Neural cell (in vitro differentiated cells): ENCODE measurements at regions not wholly inside any gene's neighbourhood (a gene's known extent, or its start where the extent isn't known, plus 50 kb on each side); places are given as distances from the start of the nearest gene placed in this dataset.

ENCODE experiments used
- H2AFZ ChIP-seq: fragments of 200-600, 300-800 bp; sonication (generic), shearing (Covaris generic); 2 replicates; pipeline ENCODE4 v1.6.0; 2014; ENCODE audit warnings: low read depth, mild to moderate bottlenecking, antibody characterized with exemption, low read length, moderate library complexity
- H3F3A ChIP-seq: fragments of 200-600 bp; shearing (Covaris generic); 2 replicates; pipeline ENCODE4 v1.6.1; 2016; ENCODE audit warnings: mild to moderate bottlenecking, moderate library complexity, mixed read lengths, antibody characterized with exemption, low read length; ENCODE audit not compliant: insufficient read depth, poor library complexity, severe bottlenecking
- H3K27ac ChIP-seq: fragments of 200-600, 300-800 bp; sonication (generic), shearing (Covaris generic); 2 replicates; pipeline ENCODE4 v1.5.1; 2014; ENCODE audit warnings: mild to moderate bottlenecking, low read length, moderate library complexity
- H3K27me3 ChIP-seq: fragments of 300-800, 200-600 bp; sonication (generic), shearing (Covaris generic); 2 replicates; pipeline ENCODE4 v1.6.0; 2014; ENCODE audit warnings: mild to moderate bottlenecking, low read depth, low read length, moderate library complexity; ENCODE audit not compliant: insufficient read depth
- H3K36me3 ChIP-seq: fragments of 300-800, 200-600 bp; sonication (generic), shearing (Covaris generic); 2 replicates; pipeline ENCODE4 v1.5.1; 2014; ENCODE audit warnings: mild to moderate bottlenecking, antibody characterized with exemption, low read length, moderate library complexity; ENCODE audit not compliant: insufficient read depth
- H3K4me2 ChIP-seq: fragments of 300-800, 200-600 bp; sonication (generic), shearing (Covaris generic); 2 replicates; pipeline ENCODE4 v1.6.0; 2014; ENCODE audit warnings: mild to moderate bottlenecking, low read length
- H3K4me3 ChIP-seq: fragments of 300-800, 200-600 bp; sonication (generic), shearing (Covaris generic); 2 replicates; pipeline ENCODE4 v1.5.1; 2014; ENCODE audit warnings: mild to moderate bottlenecking, low read length, moderate library complexity
- H3K79me2 ChIP-seq: fragments of 200-600 bp; shearing (Covaris generic); replicated peaks from 2 replicates; pipeline ENCODE4 v1.6.0; 2014; ENCODE audit warnings: mild to moderate bottlenecking, low read length, moderate library complexity; ENCODE audit not compliant: insufficient read depth
- H3K9ac ChIP-seq: fragments of 300-800, 200-600 bp; sonication (generic), shearing (Covaris generic); 2 replicates; pipeline ENCODE4 v1.6.1; 2016; ENCODE audit warnings: mild to moderate bottlenecking, low read length, mixed read lengths
- H3K9me2 ChIP-seq: fragments of 200-600 bp; shearing (Covaris generic); 2 replicates; pipeline ENCODE4 v1.6.1; 2016; ENCODE audit warnings: mild to moderate bottlenecking, low read length, mixed read lengths; ENCODE audit not compliant: insufficient read depth
- H3K9me3 ChIP-seq: fragments of 200-600, 300-800 bp; sonication (generic), shearing (Covaris generic); 2 replicates; pipeline ENCODE4 v1.6.1; 2016; ENCODE audit warnings: mild to moderate bottlenecking, mixed run types, low read length, moderate library complexity, mixed read lengths
- H4K20me1 ChIP-seq: fragments of 200-600 bp; shearing (Covaris generic); 2 replicates; pipeline ENCODE4 v1.6.1; 2016; ENCODE audit warnings: mild to moderate bottlenecking, mixed run types; ENCODE audit not compliant: insufficient read depth
- EP300 ChIP-seq: fragments of 450-650 bp; conservative IDR thresholded peaks from 2 replicates; pipeline ENCODE4 v1.6.1; 2014; ENCODE audit warnings: antibody characterized with exemption, mild to moderate bottlenecking, moderate library complexity; ENCODE audit not compliant: poor library complexity, severe bottlenecking
- EZH2 ChIP-seq: fragments of 200-600, 300-800 bp; shearing (Covaris generic), sonication (generic); IDR thresholded peaks from 2 replicates; pipeline ENCODE4 v1.6.1; 2014; ENCODE audit warnings: antibody characterized with exemption, low read length, borderline replicate concordance, mild to moderate bottlenecking; ENCODE audit not compliant: insufficient read depth, poor library complexity, severe bottlenecking
- MXI1 ChIP-seq: fragments of 450-650 bp; conservative IDR thresholded peaks from 2 replicates; pipeline ENCODE4 v1.6.1; 2014; ENCODE audit warnings: antibody characterized with exemption, mild to moderate bottlenecking; ENCODE audit not compliant: poor library complexity, severe bottlenecking
- POLR2AphosphoS5 ChIP-seq: IDR thresholded peaks from 2 replicates; pipeline ENCODE4 v1.6.1; 2012
- RAD21 ChIP-seq: fragments of 450-650 bp; conservative IDR thresholded peaks from 2 replicates; pipeline ENCODE4 v1.6.1; 2014; ENCODE audit warnings: antibody characterized with exemption, mild to moderate bottlenecking, moderate library complexity
- REST ChIP-seq: IDR thresholded peaks from 2 replicates; pipeline ENCODE4 v1.6.1; 2012; ENCODE audit warnings: borderline replicate concordance
- SMC3 ChIP-seq: fragments of 450-650 bp; conservative IDR thresholded peaks from 2 replicates; pipeline ENCODE4 v1.6.1; 2014; ENCODE audit warnings: antibody characterized with exemption, mild to moderate bottlenecking, moderate library complexity; ENCODE audit not compliant: poor library complexity
- TAF1 ChIP-seq: IDR thresholded peaks from 2 replicates; pipeline ENCODE4 v1.6.1; 2012; ENCODE audit warnings: low read depth
- TF ChIP-seq, protein P1 (sequence below): fragments of 450-650 bp; IDR thresholded peaks from 2 replicates; pipeline ENCODE4 v1.5.1; 2014; ENCODE audit warnings: antibody characterized with exemption, mild to moderate bottlenecking, moderate library complexity; ENCODE audit not compliant: poor library complexity, severe bottlenecking

DNA sequence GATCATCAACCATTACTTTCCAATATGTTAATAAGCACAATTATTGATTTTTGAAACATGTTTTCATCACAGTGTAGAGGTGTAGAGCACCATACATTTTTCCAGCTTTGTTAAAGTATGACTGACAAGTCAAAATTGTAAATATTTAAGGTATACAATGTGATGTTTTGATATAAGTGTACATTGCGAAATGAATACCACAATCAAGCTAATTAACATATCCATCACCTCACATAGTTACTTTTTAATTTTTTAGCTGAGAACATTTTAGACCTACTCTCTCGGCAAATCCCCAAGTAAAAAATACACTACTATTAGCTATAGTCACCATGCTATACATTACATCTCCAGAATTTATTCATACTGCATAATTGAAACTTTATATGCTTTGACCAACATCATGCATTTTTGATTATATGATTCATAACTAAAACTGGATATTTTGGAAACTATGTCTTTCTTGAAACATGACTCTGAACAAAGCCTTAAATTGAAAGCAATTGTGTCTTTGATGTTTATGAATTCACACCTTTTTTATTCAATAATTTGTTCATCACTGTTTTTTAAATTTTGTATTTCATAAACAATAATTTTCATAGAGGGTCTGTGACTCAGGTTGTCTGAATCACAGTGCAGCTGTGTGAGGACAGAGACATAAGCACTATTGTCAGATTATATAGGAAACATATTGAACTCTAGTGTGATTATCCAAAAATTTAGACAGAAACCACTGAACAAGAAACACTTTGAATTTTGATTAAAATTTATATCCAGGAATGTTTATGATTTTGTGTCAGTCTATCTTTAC lies 486.1 kb downstream of the SEMA3D start:
- H3K4me2 ChIP-seq, result no peak overlapping the region
- H3K9ac ChIP-seq, result no peak overlapping the region
- H3K79me2 ChIP-seq, result no peaks in the 10 kb centered on the region

DNA sequence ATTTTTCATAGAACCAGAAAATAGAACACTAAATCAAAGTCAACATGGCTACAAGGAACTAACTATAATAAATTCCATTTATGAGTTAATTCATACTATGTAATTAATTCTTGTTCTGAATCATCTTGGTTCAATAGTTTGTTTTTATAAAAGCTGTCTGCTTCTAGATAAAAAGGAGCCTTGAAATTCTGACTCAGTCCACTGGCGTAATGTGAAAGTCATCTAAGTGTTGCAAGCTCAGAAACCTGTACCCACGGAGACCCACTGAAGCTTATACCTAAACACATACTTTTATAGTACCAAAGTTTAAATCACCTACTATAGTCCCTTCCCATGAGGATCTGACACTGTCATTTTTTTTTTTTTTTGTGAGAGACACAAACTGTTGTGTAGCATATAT lies 489.4 kb downstream of the SEMA3D start:
- H3K9me3 ChIP-seq, result no peaks in the 10 kb centered on the region
- no peaks in the 10 kb centered on the region for H3K27me3 ChIP-seq
- H3K79me2 ChIP-seq, result no peaks in the 10 kb centered on the region
- no peak overlapping the region for H3K9ac ChIP-seq
- H3K4me3 ChIP-seq, result no peak overlapping the region
- H3K9me2 ChIP-seq, result no peaks in the 10 kb centered on the region
- no peaks in the 10 kb centered on the region for H4K20me1 ChIP-seq
- no peak overlapping the region for H3K27ac ChIP-seq
- H3K4me2 ChIP-seq, result no peak overlapping the region
- no peaks in the 10 kb centered on the region for H3K36me3 ChIP-seq
- H3F3A ChIP-seq, result no peaks in the 10 kb centered on the region
- H2AFZ ChIP-seq, result no peak overlapping the region
- TF ChIP-seq EP300 (no peak), MXI1 (no peak), RAD21 (no peak), TAF1 (no peak), POLR2AphosphoS5 (no peak), EZH2 (no peak), SMC3 (no peak)
- TF ChIP-seq, protein P1, sequence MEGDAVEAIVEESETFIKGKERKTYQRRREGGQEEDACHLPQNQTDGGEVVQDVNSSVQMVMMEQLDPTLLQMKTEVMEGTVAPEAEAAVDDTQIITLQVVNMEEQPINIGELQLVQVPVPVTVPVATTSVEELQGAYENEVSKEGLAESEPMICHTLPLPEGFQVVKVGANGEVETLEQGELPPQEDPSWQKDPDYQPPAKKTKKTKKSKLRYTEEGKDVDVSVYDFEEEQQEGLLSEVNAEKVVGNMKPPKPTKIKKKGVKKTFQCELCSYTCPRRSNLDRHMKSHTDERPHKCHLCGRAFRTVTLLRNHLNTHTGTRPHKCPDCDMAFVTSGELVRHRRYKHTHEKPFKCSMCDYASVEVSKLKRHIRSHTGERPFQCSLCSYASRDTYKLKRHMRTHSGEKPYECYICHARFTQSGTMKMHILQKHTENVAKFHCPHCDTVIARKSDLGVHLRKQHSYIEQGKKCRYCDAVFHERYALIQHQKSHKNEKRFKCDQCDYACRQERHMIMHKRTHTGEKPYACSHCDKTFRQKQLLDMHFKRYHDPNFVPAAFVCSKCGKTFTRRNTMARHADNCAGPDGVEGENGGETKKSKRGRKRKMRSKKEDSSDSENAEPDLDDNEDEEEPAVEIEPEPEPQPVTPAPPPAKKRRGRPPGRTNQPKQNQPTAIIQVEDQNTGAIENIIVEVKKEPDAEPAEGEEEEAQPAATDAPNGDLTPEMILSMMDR, result no peak

More for the DNA sequence above, 486.1 kb downstream of the SEMA3D start:
- TF ChIP-seq, protein P1, result no peak
- TF ChIP-seq MXI1 (no peak), EP300 (no peak), REST (no peak)
- no peaks in the 10 kb centered on the region for H3F3A ChIP-seq
- no peaks in the 10 kb centered on the region for H3K9me2 ChIP-seq
- H3K36me3 ChIP-seq, result no peaks in the 10 kb centered on the region
- no peak overlapping the region for H2AFZ ChIP-seq
- no peaks in the 10 kb centered on the region for H3K27me3 ChIP-seq
- no peak overlapping the region for H3K27ac ChIP-seq
- H3K4me3 ChIP-seq, result no peak overlapping the region
- H3K9me3 ChIP-seq, result no peaks in the 10 kb centered on the region
- no peaks in the 10 kb centered on the region for H4K20me1 ChIP-seq
